GM21526 (cell line): ENCODE measurements at regions not wholly inside any gene's neighbourhood (a gene's known extent, or its start where the extent isn't known, plus 50 kb on each side); places are given as distances from the start of the nearest gene placed in this dataset.

Source experiments
- ATAC-seq: cut with Tn5 transposase; IDR thresholded peaks from one replicate; pipeline ENCODE4 v1.9.1; 2021; ENCODE audit warnings: moderate library complexity; ENCODE audit not compliant: unreplicated experiment, low FRiP score

- ATAC-seq, result no peak
Observed at GRCh38 chr7:106423821-106424475, 139.2 kb upstream of the NAMPT start.

- no peak for ATAC-seq
Observed at GRCh38 chr7:106423111-106423510, 138.3 kb upstream of the NAMPT start.

- no peak for ATAC-seq
Observed at GRCh38 chr7:106421181-106421762, 136.5 kb upstream of the NAMPT start.

- no peak for ATAC-seq
Observed at GRCh38 chr7:106420736-106421135, 136.0 kb upstream of the NAMPT start.

GRCh38 chr7:106420210-106420609, 135.4 kb upstream of the NAMPT start:
- no peak for ATAC-seq

- ATAC-seq, result no peak
Observed at GRCh38 chr7:106419455-106420182, 134.8 kb upstream of the NAMPT start.

- no peak for ATAC-seq
Observed at GRCh38 chr7:106418526-106418925, 133.7 kb upstream of the NAMPT start.

- no peak for ATAC-seq
Observed at GRCh38 chr7:106418094-106418493, 133.3 kb upstream of the NAMPT start.

- no peak for ATAC-seq
Observed at GRCh38 chr7:106417273-106417902, 132.6 kb upstream of the NAMPT start.

- ATAC-seq, result no peak
Observed at GRCh38 chr7:106416430-106416829, 131.6 kb upstream of the NAMPT start.

GRCh38 chr7:106415433-106415832, 130.7 kb upstream of the NAMPT start:
- no peak for ATAC-seq

- no peak for ATAC-seq
Observed at GRCh38 chr7:106413446-106413845, 128.7 kb upstream of the NAMPT start.

GRCh38 chr7:106405697-106406141, 120.9 kb upstream of the NAMPT start:
- no peak for ATAC-seq

GRCh38 chr7:106402898-106403297, 118.1 kb upstream of the NAMPT start:
- ATAC-seq, result no peak

GRCh38 chr7:106400923-106401322, 116.1 kb upstream of the NAMPT start:
- no peak for ATAC-seq

GRCh38 chr7:106398786-106399185, 114.0 kb upstream of the NAMPT start:
- ATAC-seq, result no peak

GRCh38 chr7:106397994-106398393, 113.2 kb upstream of the NAMPT start:
- no peak for ATAC-seq

- ATAC-seq, result no peak
Observed at GRCh38 chr7:106394526-106394925, 109.7 kb upstream of the NAMPT start.

GRCh38 chr7:106393564-106394251, 108.9 kb upstream of the NAMPT start:
- ATAC-seq, result no peak

GRCh38 chr7:106392590-106392989, 107.8 kb upstream of the NAMPT start:
- ATAC-seq, result no peak

- no peak for ATAC-seq
Observed at GRCh38 chr7:106392144-106392543, 107.4 kb upstream of the NAMPT start.
